NCI-H128 (cell line): ENCODE measurements at regions not wholly inside any gene's neighbourhood (a gene's known extent, or its start where the extent isn't known, plus 50 kb on each side); places are given as distances from the start of the nearest gene placed in this dataset.

ENCODE experiments used
- DNase-seq: peaks from one replicate; lab custom pipeline; 2025; ENCODE audit not compliant: unreplicated experiment; lab: John Stamatoyannopoulos, UW

DNA sequence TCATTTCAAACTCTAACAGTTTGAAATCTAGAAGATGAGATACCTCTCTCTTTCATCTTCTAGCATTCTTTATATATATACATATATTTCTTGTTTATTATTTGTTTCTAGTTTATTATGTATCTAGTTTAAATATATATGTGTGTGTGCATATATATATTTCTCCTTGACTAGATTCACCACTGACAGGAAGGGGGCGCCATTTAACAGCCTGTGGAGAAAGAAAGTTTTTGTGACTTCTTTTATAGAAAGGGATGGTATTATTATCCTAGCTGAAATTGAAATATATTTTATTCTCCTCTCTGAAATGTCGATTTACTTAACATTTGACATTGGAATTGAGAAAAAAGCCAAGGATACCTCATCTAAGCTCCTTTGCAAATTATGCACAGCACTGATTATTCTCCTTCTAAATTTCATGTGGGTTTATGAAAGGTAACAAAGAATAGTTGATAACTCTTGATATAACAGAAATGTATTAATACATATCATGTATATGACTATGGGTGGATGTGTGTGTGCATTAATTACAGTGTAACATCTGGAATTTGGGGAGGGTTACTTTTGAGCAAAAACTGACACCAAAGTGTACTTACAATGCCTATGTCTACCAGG lies 160.7 kb upstream of the NT5C1B start:
- DNase-seq = peak; percentile 18

- DNase-seq = no peak
Observed at GRCh38 chr2:18745431-18746272, 156.3 kb upstream of the NT5C1B start.

DNA sequence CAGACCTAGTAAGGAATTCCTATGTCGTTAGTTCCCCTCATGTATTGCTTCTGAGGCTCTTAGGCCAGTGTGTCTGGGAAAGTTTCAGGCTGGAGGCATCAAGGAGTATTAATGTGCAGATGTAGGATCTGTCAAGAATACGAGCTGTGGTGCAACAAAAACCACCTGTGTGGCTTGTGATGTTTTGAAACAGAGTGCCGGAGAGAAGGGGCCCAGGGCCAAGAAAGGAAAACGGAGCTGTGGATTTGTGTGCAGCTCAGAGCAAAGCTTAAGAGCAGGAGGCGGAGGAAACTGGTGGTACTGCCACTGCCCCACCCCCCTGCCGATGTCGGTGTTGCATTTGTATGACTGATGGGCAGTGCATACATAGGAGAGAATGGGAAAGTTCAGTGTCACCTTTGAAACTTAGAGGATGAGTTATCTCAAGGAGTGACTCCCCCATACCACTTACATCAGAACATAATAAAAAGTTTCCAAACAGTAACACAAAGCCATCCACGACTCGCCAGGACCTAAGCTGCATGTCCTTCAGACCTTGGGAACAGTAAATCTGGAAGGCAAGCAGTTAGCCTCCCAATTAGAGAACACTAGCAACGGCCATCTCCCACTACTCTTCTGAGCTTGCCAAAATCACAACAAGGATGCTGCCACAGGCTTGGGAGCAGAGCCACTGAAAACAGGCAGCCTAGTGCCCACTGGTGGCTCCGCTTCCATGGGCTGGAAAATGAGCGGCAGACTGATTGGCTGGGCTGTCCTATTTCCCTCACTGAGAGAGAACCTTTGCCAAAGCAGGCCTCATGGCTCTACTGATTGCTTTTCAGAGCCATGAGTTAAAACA lies 152.7 kb upstream of the NT5C1B start:
- no peak for DNase-seq

DNA sequence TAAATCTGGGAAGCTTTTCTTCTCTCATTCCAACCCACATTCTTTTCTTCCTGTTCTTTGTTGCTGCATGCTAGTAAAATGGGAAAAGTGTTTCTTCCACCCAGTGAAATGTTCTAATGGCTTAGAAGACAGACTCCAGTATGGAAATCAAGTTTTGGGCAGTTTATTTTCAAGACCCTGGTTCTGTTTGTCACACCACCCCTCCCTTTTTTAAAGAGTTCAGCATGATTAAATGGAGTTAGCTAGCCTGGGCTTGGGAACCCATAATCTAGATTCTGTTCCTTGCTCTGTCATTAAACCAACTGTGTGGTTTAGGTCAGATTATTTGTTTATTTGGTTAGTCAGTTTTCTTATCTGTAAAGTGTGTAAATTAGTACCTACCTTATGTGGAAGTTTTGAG lies 151.8 kb upstream of the NT5C1B start:
- no peak for DNase-seq

GRCh38 chr2:18740474-18740881 lies 151.1 kb upstream of the NT5C1B start:
- no peak for DNase-seq

- no peak for DNase-seq
Observed at GRCh38 chr2:18731666-18732065, 142.3 kb upstream of the NT5C1B start.

DNA sequence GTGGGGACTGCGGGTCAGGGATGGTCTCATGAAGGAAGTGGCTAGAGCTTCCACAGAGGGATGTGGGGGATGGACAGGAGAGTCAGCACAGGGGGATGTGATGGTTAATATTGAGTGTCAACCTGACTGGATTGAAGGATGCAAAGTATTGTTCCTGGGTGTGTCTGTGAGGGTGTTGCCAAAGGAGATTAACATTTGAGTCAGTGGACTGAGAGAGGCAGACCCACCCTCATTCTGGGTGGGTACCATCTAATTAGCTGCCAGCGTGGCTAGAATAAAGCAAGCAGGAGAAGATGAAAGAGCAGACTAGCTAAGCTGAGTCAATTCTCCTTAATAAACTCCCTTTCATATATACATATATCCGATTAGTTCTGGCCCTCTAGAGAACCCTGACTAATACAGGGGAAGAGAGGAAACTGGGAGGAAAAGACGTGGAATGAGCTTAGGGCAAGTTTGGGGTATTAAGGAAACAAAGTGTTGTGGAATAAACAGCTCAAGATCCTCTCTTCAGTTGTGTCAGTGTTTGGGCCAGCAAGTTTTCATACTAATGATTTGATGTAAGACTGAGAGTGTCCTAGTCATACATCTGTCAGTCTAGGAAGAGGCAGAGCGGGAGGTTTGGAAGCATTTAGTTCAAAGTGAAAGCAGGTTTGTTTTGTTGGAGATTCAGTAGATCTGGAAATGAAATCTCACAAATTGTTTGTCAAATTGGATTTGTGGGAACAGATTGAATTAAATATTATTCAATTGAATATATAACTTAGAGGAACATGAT lies 135.2 kb upstream of the NT5C1B start:
- no peak for DNase-seq

DNA sequence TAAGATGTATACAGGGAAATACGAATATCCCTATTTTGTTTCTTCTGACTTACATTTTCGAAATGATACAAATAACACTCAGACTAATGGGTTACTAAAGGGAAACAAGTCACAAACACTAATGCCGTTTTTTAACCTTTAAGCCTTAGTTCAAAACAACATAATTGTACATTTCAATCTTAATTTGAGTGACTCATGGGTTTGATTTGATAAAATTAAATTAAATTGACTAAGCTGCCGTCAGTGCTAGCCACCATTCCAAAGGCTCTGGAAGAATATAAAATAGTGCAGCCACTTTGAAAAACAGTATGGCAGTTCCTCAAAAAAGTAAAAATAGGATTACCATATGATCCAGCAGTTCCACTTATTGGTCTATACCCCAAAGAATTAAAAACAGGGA lies 133.8 kb upstream of the NT5C1B start:
- no peak for DNase-seq

- DNase-seq = no peak
Observed at GRCh38 chr2:18722101-18722500, 132.7 kb upstream of the NT5C1B start.

DNA sequence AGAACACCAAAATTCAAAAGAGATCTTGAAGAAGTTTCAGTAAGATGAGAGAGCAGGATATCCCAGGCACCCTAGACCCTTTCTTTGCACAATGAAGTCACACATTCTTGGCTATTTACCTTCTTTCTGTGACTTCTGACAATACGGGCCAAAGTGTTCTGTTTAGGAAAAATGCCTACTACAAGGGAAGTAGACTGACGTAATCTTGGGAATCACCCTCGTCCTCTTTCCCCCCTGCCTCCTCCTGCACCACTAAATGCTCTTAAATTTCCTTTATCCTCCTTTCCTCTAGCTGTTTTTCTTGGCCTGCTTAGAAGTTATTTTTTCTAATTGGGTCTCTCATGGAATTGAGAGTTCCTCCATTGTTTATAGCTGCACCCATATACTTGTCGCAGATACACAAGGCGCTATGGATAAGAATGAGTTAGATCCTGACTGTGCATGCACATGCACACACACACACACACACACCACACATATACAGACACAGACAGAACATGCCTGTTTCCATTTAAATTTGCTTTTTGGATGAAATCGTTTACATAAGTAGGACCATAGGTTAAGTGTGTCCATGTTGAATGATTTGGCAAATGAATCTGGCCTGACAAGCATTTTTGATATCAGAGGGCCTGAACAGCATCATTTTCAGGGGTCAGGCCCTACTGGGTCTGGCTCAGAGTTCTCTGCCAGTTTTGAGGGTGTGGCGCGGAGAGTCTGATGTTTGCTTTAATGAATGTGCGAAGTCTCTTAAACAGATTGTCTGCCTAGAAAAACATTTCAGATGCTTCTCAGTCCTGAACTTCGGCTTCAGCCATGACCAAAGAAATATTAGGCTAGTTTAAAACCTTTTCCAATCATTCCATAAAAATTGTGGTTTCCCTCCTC lies 131.9 kb upstream of the NT5C1B start:
- no peak for DNase-seq

DNA sequence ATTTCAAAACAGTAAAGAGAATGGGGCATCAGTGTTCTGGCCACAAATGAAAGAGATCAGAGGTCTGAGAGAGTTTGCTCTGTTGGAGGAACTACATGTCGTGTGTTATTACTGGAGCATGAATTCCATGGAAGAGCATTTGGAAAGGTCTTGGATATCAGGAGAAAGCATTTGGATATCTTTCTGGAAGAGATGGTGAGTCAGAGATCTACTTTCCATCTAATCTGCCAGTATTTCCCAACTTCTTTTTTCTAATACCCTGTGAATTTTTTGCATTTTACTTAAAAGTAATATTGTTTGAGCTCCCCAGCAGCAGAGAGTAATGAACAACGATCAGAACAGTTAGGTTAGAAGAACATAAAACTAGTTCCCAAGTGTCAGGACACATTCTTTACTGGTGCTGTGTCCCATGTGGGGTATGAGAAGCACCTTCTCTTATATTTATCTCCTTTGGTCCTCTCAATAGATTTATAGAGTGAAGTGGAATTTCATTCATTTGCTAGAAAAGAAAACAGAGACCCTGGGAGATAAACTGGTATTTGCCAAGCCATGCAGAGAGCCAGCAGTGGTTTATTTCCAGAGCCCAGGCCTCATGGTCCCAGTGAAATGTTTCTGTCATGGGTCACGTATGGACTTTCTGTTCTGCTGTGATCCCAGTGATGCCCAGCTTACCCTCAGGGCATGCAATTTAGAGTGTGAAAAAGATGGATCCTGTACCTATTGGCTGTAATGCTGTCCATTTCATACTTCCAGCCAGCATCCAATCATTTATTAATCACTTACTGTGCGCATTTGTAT lies 130.8 kb upstream of the NT5C1B start:
- no peak for DNase-seq

DNA sequence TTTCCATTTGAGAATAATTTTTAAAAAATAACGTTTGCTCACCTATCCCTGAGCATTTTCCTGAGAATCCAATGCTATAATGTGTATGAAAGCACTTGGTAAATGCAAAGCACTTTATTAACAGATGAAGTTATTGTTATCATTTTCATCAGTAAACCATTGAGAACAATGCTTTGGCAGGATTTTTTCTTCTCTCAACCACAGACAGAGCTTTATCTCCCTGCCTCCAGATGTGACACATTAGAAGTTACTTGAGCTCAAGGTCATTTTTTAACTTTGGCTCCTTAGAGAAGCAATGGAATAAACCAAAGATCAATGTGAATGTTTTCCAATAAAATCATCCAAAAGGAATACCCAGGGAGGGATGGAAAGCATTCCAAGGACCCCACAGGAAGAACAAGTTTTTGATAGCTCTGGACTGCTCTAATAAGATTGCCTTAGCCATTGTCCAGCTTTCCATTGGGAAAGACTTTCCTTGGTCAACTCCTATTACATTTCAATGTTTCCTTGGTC lies 118.9 kb upstream of the NT5C1B start:
- DNase-seq = no peak

- DNase-seq = no peak
Observed at GRCh38 chr2:18706001-18706400, 116.6 kb upstream of the NT5C1B start.

DNA sequence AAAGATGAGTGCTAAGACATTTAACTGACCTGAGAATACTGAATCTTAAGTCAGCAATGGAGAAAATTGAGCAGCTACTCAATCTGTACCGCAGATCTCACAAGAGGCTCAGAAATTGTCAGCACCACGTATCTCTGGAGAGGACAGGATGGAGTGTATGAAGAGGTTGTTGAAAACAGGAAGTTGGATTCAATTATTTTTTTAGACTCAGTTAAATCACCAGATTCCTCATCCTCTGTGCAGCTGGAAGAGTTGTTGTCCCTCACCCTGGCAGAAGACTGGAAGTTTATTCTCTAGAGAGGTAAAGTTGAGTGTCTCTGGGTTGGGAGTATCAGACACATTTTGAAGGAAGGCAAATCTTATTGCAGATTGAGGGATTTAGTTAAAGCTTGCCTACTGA lies 114.9 kb upstream of the NT5C1B start:
- no peak for DNase-seq

DNA sequence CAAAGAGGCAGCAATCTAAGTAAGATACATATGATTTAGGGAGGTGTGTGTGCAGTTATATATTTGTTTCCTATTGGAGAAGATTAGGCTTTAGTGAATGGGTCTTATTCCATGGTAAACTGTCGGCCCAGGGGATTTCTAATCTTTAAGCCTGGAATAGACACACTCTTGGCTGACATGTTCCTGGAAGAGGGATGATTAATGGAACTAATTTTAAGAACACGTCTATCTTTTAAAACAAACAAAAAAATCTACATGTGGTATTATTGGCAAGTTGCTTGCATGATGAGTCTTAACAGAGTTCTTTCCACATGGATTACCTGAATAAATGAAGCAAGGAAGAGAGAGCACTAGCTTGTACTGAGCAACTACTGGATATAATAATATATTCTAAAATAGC lies 114.2 kb upstream of the NT5C1B start:
- DNase-seq = no peak

GRCh38 chr2:18701981-18702380 lies 112.6 kb upstream of the NT5C1B start:
- DNase-seq = no peak

DNA sequence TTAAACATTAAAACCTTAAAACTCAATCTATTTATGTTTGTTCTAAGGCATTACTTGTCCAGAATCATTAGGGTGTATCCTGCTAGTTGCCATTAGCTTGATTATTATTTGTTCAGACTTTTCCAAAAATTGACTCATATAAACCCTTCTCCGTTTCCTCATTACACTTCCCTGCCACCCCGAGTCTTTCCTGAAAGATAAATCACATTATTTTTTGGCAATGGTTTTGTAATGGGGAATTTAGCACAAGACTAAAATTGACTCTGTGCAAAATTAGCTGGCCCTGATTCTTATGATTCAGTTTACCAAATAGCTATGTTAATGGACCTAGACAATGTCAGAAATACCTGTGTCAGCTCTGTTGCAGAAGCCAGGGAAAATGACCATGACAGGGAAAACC lies 112.2 kb upstream of the NT5C1B start:
- DNase-seq = no peak

- no peak for DNase-seq
Observed at GRCh38 chr2:18690342-18690741, 101.0 kb upstream of the NT5C1B start.
